OCI-LY3 (cell line): ENCODE measurements at regions not wholly inside any gene's neighbourhood (a gene's known extent, or its start where the extent isn't known, plus 50 kb on each side); places are given as distances from the start of the nearest gene placed in this dataset.
"Not testable (repeated sequence)": the region's sequence is repeated elsewhere in the genome, so short reads cannot be mapped to it uniquely, and the experiment has no call there.

Experiments
- H2AFZ ChIP-seq: fragments of 200-600, 300-600 bp; shearing (Covaris generic); 2 replicates; pipeline ENCODE4 v1.6.0; 2014; ENCODE audit warnings: antibody characterized with exemption, low read depth, low read length
- H3K27ac ChIP-seq: fragments of 200-600, 300-600 bp; sonication (generic); 2 replicates; pipeline ENCODE4 v1.5.1; 2014; ENCODE audit warnings: mild to moderate bottlenecking, low read length, moderate library complexity, mixed read lengths
- H3K27me3 ChIP-seq: fragments of 200-600, 300-600 bp; sonication (generic); 2 replicates; pipeline ENCODE4 v1.6.1; 2014; ENCODE audit warnings: low read depth, low read length, mixed read lengths
- H3K36me3 ChIP-seq: fragments of 200-600, 300-600 bp; sonication (generic); replicated peaks from 2 replicates; pipeline ENCODE3; 2014; ENCODE audit warnings: low read depth, low read length, mixed read lengths
- H3K4me1 ChIP-seq: fragments of 300-600, 200-600 bp; sonication (generic); 2 replicates; pipeline ENCODE4 v1.6.1; 2014; ENCODE audit warnings: low read length, mixed read lengths
- H3K4me2 ChIP-seq: fragments of 200-600, 300-600 bp; sonication (generic); 2 replicates; pipeline ENCODE4 v1.6.1; 2014; ENCODE audit warnings: low read length, mixed read lengths
- H3K4me3 ChIP-seq: fragments of 300-600, 200-600 bp; sonication (generic); 2 replicates; pipeline ENCODE4 v1.5.1; 2014; ENCODE audit warnings: antibody characterized with exemption, mild to moderate bottlenecking, low read length, moderate library complexity
- H3K79me2 ChIP-seq: fragments of 300-600, 200-600 bp; shearing (Covaris generic); 2 replicates; pipeline ENCODE4 v1.6.1; 2014; ENCODE audit warnings: mild to moderate bottlenecking, low read length, mixed read lengths
- H3K9ac ChIP-seq: fragments of 300-600, 200-600 bp; shearing (Covaris generic); 2 replicates; pipeline ENCODE4 v1.6.0; 2014; ENCODE audit warnings: mild to moderate bottlenecking, low read length, moderate library complexity
- H3K9me3 ChIP-seq: fragments of 200-600, 300-600 bp; shearing (Covaris generic); 2 replicates; pipeline ENCODE4 v1.6.1; 2014; ENCODE audit warnings: low read length, mixed read lengths; ENCODE audit not compliant: insufficient read depth
- H4K20me1 ChIP-seq: fragments of 200-600, 300-600 bp; sonication (generic); 2 replicates; pipeline ENCODE4 v1.6.1; 2016; ENCODE audit warnings: low read length, mixed read lengths; ENCODE audit not compliant: insufficient read depth
- CTCF ChIP-seq: fragments of 200-600, 300-600 bp; sonication (generic); IDR thresholded peaks from 2 replicates; pipeline ENCODE4 v1.5.1; 2014; ENCODE audit warnings: antibody characterized with exemption, low read length, low read depth
- EZH2phosphoT487 ChIP-seq: fragments of 200-600 bp; shearing (Covaris generic); IDR thresholded peaks from 2 replicates; pipeline ENCODE4 v1.6.1; 2018; ENCODE audit warnings: antibody characterized with exemption, mixed run types, low read depth

DNA sequence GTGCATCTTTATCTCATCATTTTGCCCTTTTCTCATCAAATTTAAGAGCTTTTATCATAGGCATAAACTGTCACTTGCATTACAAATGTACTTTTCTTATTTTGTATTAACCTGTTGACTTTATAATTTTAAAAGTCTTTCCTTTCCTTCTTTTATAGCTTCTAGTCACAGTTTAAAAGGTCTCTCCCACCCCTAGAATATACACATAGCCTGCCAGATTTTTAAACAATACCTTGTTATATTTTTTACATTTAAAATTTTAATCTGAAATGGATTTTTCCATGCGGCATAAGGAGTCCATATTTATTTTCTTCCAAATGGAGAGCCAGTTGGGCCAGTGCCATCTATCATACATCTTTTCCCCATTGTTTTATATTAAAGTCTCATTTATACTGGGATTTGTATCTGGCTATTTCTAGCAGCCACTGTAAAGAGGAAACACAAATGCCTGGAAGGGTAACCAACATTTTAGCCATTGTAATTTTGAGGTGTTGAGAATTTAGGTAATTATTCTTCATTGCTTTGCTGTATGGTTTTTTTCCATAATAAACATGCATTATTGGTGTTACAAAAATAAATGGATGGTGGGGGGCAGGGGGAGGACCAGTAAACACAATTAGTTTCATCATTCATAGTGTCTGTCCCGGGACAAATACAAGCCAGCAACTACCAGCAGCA lies 92.8 kb downstream of the CCDC71L start:
- Histone ChIP-seq H3K9me3 (no peaks in the 10 kb centered on the region), H2AFZ (peak overlapping the region; percentile 58), H3K79me2 (no peaks in the 10 kb centered on the region), H3K27me3 (no peaks in the 10 kb centered on the region), H3K9ac (0 out of 2 replicates have a peak overlapping the region, but pooled peaks have one; percentile 15), H3K4me3 (no peak overlapping the region), H3K4me2 (peak overlapping the region; percentile 30; the same call in 1 of the 2 replicates), H4K20me1 (no peaks in the 10 kb centered on the region), H3K36me3 (no peaks in the 10 kb centered on the region), H3K27ac (peak overlapping the region; percentile 68), H3K4me1 (peaks cover 25% of the 10 kb centered on the region)
- TF ChIP-seq EZH2phosphoT487 (no peak), CTCF (no peak)

DNA sequence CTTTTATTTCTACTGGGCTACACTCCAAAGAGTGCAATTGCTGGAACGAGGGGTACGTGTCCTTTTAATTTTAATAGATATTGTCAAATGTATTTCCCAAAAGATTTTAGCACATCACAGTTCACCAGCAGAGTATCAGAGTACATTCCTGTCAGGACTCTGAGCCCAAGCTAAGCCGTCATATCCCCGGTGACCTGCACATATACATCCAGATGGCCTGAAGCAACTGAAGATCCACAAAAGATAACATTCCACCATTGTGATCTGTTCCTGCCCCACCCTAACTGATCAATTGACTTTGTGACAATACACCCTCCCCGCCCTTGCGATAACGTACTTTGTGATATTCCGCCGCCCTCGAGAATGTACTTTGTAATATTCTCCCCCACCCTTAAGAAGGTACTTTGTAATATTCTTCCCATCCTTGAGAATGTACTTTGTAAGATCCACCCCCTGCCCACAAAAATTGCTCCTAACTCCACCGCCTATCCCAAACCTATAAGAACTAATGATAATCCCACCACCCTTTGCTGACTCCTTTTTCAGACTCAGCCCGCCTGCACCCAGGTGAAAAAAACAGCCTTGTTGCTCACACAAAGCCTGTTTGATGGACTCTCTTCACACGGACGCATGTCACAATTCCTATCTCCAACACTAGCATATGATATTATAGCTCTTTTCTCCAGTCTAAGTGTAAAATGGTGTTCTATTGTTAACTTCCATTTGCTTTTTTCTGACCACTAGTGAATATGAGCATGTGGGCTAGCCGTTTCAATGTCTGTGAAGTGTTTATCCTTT lies 93.6 kb downstream of the CCDC71L start:
- H3K9ac ChIP-seq, H3K9me3 ChIP-seq, H3K4me3 ChIP-seq, H3K4me2 ChIP-seq, H4K20me1 ChIP-seq, H3K27me3 ChIP-seq, H3K27ac ChIP-seq, H2AFZ ChIP-seq, H3K79me2 ChIP-seq, H3K36me3 ChIP-seq: not testable (repeated sequence)
- peaks cover 25% of the 10 kb centered on the region for H3K4me1 ChIP-seq

DNA sequence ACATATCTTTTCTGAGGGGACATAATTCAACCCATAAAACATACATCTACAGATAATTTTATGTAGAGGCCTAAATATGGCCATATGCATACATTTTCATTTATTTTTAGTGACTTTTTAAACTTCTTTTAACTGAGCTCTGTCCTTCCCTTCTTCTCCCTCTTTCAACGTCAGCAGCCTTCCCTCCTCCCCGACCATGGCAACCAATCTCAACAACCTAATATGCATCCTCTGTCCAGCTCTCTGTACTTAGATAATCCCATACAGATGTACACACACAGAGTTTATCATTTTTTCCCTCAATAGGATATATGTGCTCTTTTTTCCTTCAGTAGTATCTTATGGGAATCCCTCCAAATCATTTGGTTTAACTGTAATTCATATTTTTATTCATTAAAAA lies 94.3 kb downstream of the CCDC71L start:
- no peak overlapping the region for H3K4me2 ChIP-seq
- no peaks in the 10 kb centered on the region for H3K9me3 ChIP-seq
- H3K4me3 ChIP-seq, result no peak overlapping the region
- H2AFZ ChIP-seq, result no peak overlapping the region
- H3K27me3 ChIP-seq, result no peaks in the 10 kb centered on the region
- H3K9ac ChIP-seq, result no peak overlapping the region
- no peaks in the 10 kb centered on the region for H3K36me3 ChIP-seq
- H4K20me1 ChIP-seq, result no peaks in the 10 kb centered on the region
- peaks cover 28% of the 10 kb centered on the region for H3K4me1 ChIP-seq
- H3K79me2 ChIP-seq, result no peaks in the 10 kb centered on the region
- TF ChIP-seq EZH2phosphoT487 (no peak), CTCF (no peak)
- H3K27ac ChIP-seq, result no peak overlapping the region

- Histone ChIP-seq H3K4me1 (peaks cover 33% of the 10 kb centered on the region), H3K4me3 (no peak overlapping the region), H3K36me3 (no peaks in the 10 kb centered on the region), H3K4me2 (no peak overlapping the region), H3K27me3 (no peaks in the 10 kb centered on the region), H4K20me1 (no peaks in the 10 kb centered on the region), H3K27ac (no peak overlapping the region), H3K9ac (no peak overlapping the region), H3K9me3 (no peaks in the 10 kb centered on the region), H2AFZ (no peak overlapping the region), H3K79me2 (no peaks in the 10 kb centered on the region)
- no peak for TF ChIP-seq CTCF
- no peak for TF ChIP-seq EZH2phosphoT487
These were observed 94.8 kb downstream of the CCDC71L start for GRCh38 chr7:106566196-106566595.
